Activated naive CD8-positive, alpha-beta T cell treated with anti-CD3 and anti-CD28 coated beads, Interleukin-2, amount 50 U/mL, for 24 hours (primary cell): ENCODE measurements at regions not wholly inside any gene's neighbourhood (a gene's known extent, or its start where the extent isn't known, plus 50 kb on each side); places are given as distances from the start of the nearest gene placed in this dataset.
"Not testable (repeated sequence)": the region's sequence is repeated elsewhere in the genome, so short reads cannot be mapped to it uniquely, and the experiment has no call there.

Experiments used
- ATAC-seq: fragments of 150-1000 bp; cut with Tn5 transposase; one replicate; pipeline ENCODE4 v1.10.0; 2021
- DNase-seq: peaks from one replicate; pipeline ENCODE4 v3.0.0; 2021
- H3K27ac Mint-ChIP-seq: one replicate; pipeline ENCODE4 v1.8.0; 2021; ENCODE audit warnings: mild to moderate bottlenecking, mixed read lengths
- H3K27me3 Mint-ChIP-seq: one replicate; pipeline ENCODE4 v1.8.0; 2021; ENCODE audit warnings: mixed read lengths
- H3K36me3 Mint-ChIP-seq: one replicate; pipeline ENCODE4 v1.8.0; 2021; ENCODE audit warnings: low read depth, mixed read lengths
- H3K4me1 Mint-ChIP-seq: one replicate; pipeline ENCODE4 v1.8.0; 2021; ENCODE audit warnings: mixed read lengths
- H3K4me3 Mint-ChIP-seq: one replicate; pipeline ENCODE4 v1.8.0; 2021; ENCODE audit warnings: mild to moderate bottlenecking, moderate library complexity, mixed read lengths
- H3K9me3 Mint-ChIP-seq: one replicate; pipeline ENCODE4 v1.8.0; 2021; ENCODE audit warnings: mixed read lengths

- Mint-ChIP-seq H3K27ac (no peak overlapping the region), H3K36me3 (no peaks in the 10 kb centered on the region), H3K27me3 (no peaks in the 10 kb centered on the region), H3K4me3 (no peak overlapping the region), H3K9me3 (peaks cover 5% of the 10 kb centered on the region), H3K4me1 (no peaks in the 10 kb centered on the region)
- ATAC-seq (no peak), DNase-seq (no peak)
Observed at GRCh38 chr7:91559947-91560346, 295.7 kb downstream of the FZD1 start.

GRCh38 chr7:91564101-91564500, 299.9 kb downstream of the FZD1 start:
- H3K9me3 Mint-ChIP-seq: no peaks in the 10 kb centered on the region
- H3K27me3 Mint-ChIP-seq: no peaks in the 10 kb centered on the region
- ATAC-seq (no peak), DNase-seq (no peak)
- H3K27ac Mint-ChIP-seq: no peak overlapping the region
- no peaks in the 10 kb centered on the region for H3K4me1 Mint-ChIP-seq
- no peak overlapping the region for H3K4me3 Mint-ChIP-seq
- H3K36me3 Mint-ChIP-seq: no peaks in the 10 kb centered on the region

- Mint-ChIP-seq H3K4me1 (no peaks in the 10 kb centered on the region), H3K36me3 (no peaks in the 10 kb centered on the region), H3K27ac (no peak overlapping the region), H3K27me3 (no peaks in the 10 kb centered on the region), H3K9me3 (peaks cover 1% of the 10 kb centered on the region), H3K4me3 (no peak overlapping the region)
- ATAC-seq (no peak), DNase-seq (no peak)
Observed at GRCh38 chr7:91564541-91564940, 300.3 kb downstream of the FZD1 start.

GRCh38 chr7:91565499-91566401, 301.5 kb downstream of the FZD1 start:
- Mint-ChIP-seq H3K27me3 (no peaks in the 10 kb centered on the region), H3K27ac (no peak overlapping the region), H3K4me1 (no peaks in the 10 kb centered on the region), H3K4me3 (no peak overlapping the region), H3K36me3 (no peaks in the 10 kb centered on the region), H3K9me3 (peaks cover 4% of the 10 kb centered on the region)
- DNase-seq (no peak), ATAC-seq (no peak)

GRCh38 chr7:91566402-91566732, 302.1 kb downstream of the FZD1 start:
- H3K27me3 Mint-ChIP-seq: no peaks in the 10 kb centered on the region
- H3K4me3 Mint-ChIP-seq: no peak overlapping the region
- no peaks in the 10 kb centered on the region for H3K4me1 Mint-ChIP-seq
- H3K9me3 Mint-ChIP-seq: peaks cover 4% of the 10 kb centered on the region
- no peak for ATAC-seq
- H3K27ac Mint-ChIP-seq: no peak overlapping the region
- no peaks in the 10 kb centered on the region for H3K36me3 Mint-ChIP-seq
- no peak for DNase-seq

GRCh38 chr7:91567081-91568012, 303.1 kb downstream of the FZD1 start:
- no peak for ATAC-seq
- H3K36me3 Mint-ChIP-seq: no peaks in the 10 kb centered on the region
- no peaks in the 10 kb centered on the region for H3K4me1 Mint-ChIP-seq
- no peak overlapping the region for H3K4me3 Mint-ChIP-seq
- H3K27ac Mint-ChIP-seq: no peak overlapping the region
- H3K9me3 Mint-ChIP-seq: peaks cover 7% of the 10 kb centered on the region
- DNase-seq: no peak
- no peaks in the 10 kb centered on the region for H3K27me3 Mint-ChIP-seq

GRCh38 chr7:91568138-91568537, 303.9 kb downstream of the FZD1 start:
- Mint-ChIP-seq H3K27me3 (no peaks in the 10 kb centered on the region), H3K4me3 (no peak overlapping the region), H3K9me3 (peaks cover 12% of the 10 kb centered on the region), H3K27ac (no peak overlapping the region), H3K36me3 (no peaks in the 10 kb centered on the region), H3K4me1 (no peaks in the 10 kb centered on the region)
- ATAC-seq (no peak), DNase-seq (no peak)

GRCh38 chr7:91569728-91570457, 305.7 kb downstream of the FZD1 start:
- H3K9me3 Mint-ChIP-seq: peaks cover 13% of the 10 kb centered on the region
- H3K36me3 Mint-ChIP-seq: no peaks in the 10 kb centered on the region
- no peak for DNase-seq
- no peaks in the 10 kb centered on the region for H3K27me3 Mint-ChIP-seq
- H3K4me1 Mint-ChIP-seq: no peaks in the 10 kb centered on the region
- ATAC-seq: no peak
- no peak overlapping the region for H3K27ac Mint-ChIP-seq
- H3K4me3 Mint-ChIP-seq: no peak overlapping the region

GRCh38 chr7:91570560-91570959, 306.3 kb downstream of the FZD1 start:
- Mint-ChIP-seq H3K4me3 (no peak overlapping the region), H3K27me3 (no peaks in the 10 kb centered on the region), H3K36me3 (no peaks in the 10 kb centered on the region), H3K4me1 (no peaks in the 10 kb centered on the region), H3K27ac (no peak overlapping the region), H3K9me3 (peaks cover 13% of the 10 kb centered on the region)
- ATAC-seq: no peak
- no peak for DNase-seq

- H3K27ac Mint-ChIP-seq: no peak overlapping the region
- no peak for ATAC-seq
- no peak overlapping the region for H3K4me3 Mint-ChIP-seq
- H3K36me3 Mint-ChIP-seq: no peaks in the 10 kb centered on the region
- no peaks in the 10 kb centered on the region for H3K27me3 Mint-ChIP-seq
- DNase-seq: no peak
- H3K4me1 Mint-ChIP-seq: no peaks in the 10 kb centered on the region
- peaks cover 17% of the 10 kb centered on the region for H3K9me3 Mint-ChIP-seq
Observed at GRCh38 chr7:91571601-91572000, 307.4 kb downstream of the FZD1 start.

- no peak for ATAC-seq
- Mint-ChIP-seq H3K4me1 (no peaks in the 10 kb centered on the region), H3K27me3 (no peaks in the 10 kb centered on the region), H3K9me3 (peaks cover 17% of the 10 kb centered on the region), H3K27ac (no peak overlapping the region), H3K4me3 (no peak overlapping the region), H3K36me3 (no peaks in the 10 kb centered on the region)
- DNase-seq: no peak
Observed at GRCh38 chr7:91573405-91573804, 307.1 kb downstream of the MTERF1 start.

GRCh38 chr7:91576459-91576858, 304.0 kb downstream of the MTERF1 start:
- not testable (repeated sequence) for H3K4me1 Mint-ChIP-seq, H3K27ac Mint-ChIP-seq, H3K27me3 Mint-ChIP-seq, H3K36me3 Mint-ChIP-seq, H3K4me3 Mint-ChIP-seq, ATAC-seq, DNase-seq
- peaks cover 19% of the 10 kb centered on the region for H3K9me3 Mint-ChIP-seq

GRCh38 chr7:91579837-91580236, 300.7 kb downstream of the MTERF1 start:
- H3K27me3 Mint-ChIP-seq: no peaks in the 10 kb centered on the region
- H3K4me1 Mint-ChIP-seq: no peaks in the 10 kb centered on the region
- no peaks in the 10 kb centered on the region for H3K36me3 Mint-ChIP-seq
- H3K9me3 Mint-ChIP-seq: peaks cover 15% of the 10 kb centered on the region
- DNase-seq: no peak
- H3K27ac Mint-ChIP-seq: no peak overlapping the region
- H3K4me3 Mint-ChIP-seq: no peak overlapping the region
- no peak for ATAC-seq

- Mint-ChIP-seq H3K27ac (no peak overlapping the region), H3K4me1 (no peaks in the 10 kb centered on the region), H3K9me3 (peaks cover 10% of the 10 kb centered on the region), H3K4me3 (no peak overlapping the region), H3K36me3 (no peaks in the 10 kb centered on the region), H3K27me3 (no peaks in the 10 kb centered on the region)
- ATAC-seq: no peak
- no peak for DNase-seq
Observed at GRCh38 chr7:91582799-91583477, 297.6 kb downstream of the MTERF1 start.
